AG09319 (cell line): ENCODE measurements at regions not wholly inside any gene's neighbourhood (a gene's known extent, or its start where the extent isn't known, plus 50 kb on each side); places are given as distances from the start of the nearest gene placed in this dataset.

Experiments
- DNase-seq: peaks from one replicate; pipeline ENCODE4 v3.0.0-alpha.2; 2010; ENCODE audit warnings: low read depth; ENCODE audit errors: extremely low read depth
- TF ChIP-seq, protein P1 (sequence below): IDR thresholded peaks from 2 replicates; pipeline ENCODE4 v1.5.1; 2011; ENCODE audit warnings: low read depth, mild to moderate bottlenecking, inconsistent platforms, low read length, moderate library complexity

DNA sequence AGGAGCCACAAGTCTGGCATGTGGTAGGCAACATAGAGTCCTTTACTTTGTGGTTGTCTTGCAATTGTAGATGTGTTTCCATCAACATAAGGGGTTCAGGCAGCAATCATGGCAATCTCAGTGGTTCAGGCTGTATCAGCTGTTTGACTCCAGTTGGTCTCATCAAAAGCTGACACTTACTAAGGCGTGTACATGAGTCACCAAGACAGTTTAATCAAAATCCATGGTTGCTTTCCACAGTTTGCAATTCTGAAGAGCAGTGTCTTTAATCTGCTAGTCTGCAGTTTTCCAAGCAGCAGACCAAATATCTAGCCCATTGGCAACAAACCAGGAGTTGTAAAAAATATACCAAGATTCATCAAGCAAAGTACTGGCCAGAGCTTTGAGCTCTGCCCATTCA lies 210.2 kb downstream of the MDFIC start:
- TF ChIP-seq, protein P1, sequence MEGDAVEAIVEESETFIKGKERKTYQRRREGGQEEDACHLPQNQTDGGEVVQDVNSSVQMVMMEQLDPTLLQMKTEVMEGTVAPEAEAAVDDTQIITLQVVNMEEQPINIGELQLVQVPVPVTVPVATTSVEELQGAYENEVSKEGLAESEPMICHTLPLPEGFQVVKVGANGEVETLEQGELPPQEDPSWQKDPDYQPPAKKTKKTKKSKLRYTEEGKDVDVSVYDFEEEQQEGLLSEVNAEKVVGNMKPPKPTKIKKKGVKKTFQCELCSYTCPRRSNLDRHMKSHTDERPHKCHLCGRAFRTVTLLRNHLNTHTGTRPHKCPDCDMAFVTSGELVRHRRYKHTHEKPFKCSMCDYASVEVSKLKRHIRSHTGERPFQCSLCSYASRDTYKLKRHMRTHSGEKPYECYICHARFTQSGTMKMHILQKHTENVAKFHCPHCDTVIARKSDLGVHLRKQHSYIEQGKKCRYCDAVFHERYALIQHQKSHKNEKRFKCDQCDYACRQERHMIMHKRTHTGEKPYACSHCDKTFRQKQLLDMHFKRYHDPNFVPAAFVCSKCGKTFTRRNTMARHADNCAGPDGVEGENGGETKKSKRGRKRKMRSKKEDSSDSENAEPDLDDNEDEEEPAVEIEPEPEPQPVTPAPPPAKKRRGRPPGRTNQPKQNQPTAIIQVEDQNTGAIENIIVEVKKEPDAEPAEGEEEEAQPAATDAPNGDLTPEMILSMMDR: no peak
- DNase-seq: no peak

DNA sequence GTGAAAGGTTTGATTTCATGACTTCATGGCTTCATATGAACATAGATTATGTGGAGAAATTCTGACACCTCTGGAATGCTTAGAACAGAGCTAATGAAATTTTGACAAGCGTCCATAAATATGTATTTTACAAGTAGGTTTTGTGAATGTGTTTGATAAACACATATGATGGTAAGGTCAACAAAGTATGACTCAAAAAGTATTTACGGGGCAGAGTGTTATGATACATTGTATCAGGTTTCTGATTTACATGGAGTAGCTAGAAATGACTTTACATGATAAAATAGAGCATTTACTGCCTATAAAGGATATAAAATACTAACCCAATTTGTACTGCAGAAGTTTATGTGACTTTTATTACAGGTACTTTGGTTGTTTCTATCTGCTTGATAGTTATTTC lies 206.3 kb downstream of the MDFIC start:
- TF ChIP-seq, protein P1: no peak
- no peak for DNase-seq

DNA sequence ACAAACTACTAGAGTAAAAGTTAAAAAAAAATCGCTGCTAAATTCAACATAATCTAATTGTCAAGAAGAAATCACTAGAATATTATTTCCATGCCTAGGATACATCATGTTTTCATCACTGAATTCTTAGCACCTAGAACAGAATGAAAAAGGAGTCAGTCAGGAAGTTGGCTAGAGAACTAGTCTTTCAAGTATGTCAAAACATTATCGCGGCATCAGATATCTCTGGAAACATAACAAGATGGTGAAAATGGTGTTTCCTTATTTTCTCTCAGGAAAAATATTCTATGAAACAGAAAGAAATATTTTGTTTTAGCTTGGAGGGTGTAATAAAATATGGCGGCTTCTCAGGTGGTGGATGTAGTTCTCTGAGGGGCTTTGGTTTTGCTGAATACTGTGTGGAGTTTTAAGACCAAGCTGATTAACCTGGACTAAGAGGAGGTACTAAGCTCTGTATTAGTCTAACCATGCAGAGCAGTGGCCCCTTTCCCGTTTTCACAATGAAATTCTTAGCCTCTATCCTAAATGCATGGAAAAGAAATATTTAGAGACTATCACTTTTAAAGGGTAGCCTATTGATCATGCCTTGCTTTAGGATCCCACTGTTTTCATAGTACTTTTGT lies 205.6 kb downstream of the MDFIC start:
- TF ChIP-seq, protein P1: no peak
- DNase-seq: no peak

DNA sequence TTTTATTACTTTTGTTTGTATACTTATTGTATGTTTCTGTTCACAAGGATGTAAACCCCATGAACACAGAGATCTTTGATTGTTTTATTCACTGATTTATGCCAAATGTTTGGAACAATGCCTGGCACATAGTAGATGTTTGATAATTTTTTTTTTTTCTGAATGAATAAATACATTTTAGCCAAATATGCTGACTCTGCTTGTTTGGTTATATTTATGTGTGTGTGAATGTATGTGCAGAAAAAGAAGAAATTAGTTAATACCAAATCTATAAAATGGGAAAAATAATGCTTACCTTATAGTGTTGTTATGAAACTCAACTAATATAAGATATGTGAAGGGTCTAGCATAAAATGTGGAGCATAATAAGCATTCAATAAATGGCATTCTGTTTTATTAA lies 203.9 kb downstream of the MDFIC start:
- DNase-seq: no peak
- TF ChIP-seq, protein P1: no peak

DNA sequence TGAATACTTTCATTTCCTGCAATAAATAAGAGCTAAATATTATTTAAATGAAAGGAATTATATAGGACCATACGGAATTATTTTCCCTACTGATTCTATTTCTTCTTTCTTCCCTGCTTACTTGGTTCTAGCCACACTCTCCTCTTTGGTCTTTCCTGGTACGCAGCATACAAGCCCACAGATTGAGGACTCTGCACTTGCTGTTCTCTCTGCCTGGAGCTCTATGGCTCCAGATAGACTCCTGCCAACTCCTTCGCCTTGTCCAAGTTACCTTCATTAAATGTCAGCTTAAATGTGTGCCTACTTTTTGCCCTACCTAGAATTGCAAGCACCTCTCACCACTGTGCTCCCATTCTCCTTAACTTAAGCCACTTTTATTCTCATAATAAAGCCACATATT lies 203.4 kb downstream of the MDFIC start:
- no peak for DNase-seq
- TF ChIP-seq, protein P1: no peak

DNA sequence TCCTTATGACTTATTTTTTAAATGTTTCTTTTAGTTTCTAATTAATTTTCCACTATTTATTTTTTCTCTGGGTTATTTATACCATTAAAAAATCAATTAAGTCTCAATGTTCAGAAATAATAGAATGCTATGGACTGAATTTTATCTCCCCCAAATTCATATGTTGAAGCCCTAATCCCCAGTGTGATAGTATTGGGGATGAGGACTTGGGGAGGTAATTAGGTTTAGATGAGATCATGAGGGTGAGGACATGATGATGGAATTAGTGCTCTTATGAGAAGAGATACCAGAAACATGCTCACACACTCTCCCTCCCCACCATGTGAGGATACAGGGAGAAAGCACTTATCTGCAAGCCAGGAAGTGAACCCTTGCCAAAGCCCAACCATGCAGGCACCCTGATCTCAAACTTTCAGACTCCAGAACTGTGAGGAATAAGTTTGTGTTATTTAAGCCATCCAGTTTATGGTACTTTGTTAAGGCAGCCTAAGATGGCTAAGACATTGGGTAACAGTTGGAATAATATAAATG lies 202.6 kb downstream of the MDFIC start:
- no peak for DNase-seq
- TF ChIP-seq, protein P1: no peak

DNA sequence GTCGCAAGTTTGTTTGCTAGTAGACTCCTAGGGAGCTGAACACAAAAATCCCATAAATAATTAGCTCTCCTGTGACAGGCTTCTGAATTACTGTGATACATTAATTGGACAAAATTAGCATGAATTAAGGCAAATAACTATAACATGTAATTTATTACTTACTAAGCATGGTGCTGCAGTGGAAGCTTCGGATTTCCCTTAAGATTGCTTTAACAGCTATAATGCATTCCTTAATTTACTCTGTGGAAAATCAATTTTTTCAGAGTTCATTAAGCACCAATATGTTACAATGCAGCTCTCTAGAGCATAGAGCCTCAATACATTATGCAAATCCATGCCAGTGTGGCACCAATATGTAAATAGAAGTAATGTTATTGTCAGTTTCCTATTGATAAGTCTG lies 201.5 kb downstream of the MDFIC start:
- no peak for DNase-seq
- TF ChIP-seq, protein P1: no peak
